GM12892 (cell line): ENCODE measurements at regions not wholly inside any gene's neighbourhood (a gene's known extent, or its start where the extent isn't known, plus 50 kb on each side); places are given as distances from the start of the nearest gene placed in this dataset.

Experiments
- POLR2A ChIP-seq: IDR thresholded peaks from 2 replicates; pipeline ENCODE4 v1.6.1; 2011; ENCODE audit warnings: low read depth, low read length, control low read depth
- POLR2AphosphoS5 ChIP-seq: IDR thresholded peaks from 2 replicates; pipeline ENCODE4 v1.6.1; 2011; ENCODE audit warnings: low read depth, low read length, control low read depth
- TAF1 ChIP-seq: IDR thresholded peaks from 2 replicates; pipeline ENCODE4 v1.6.1; 2011; ENCODE audit warnings: low read depth, mild to moderate bottlenecking, control low read depth, low read length, borderline replicate concordance

DNA sequence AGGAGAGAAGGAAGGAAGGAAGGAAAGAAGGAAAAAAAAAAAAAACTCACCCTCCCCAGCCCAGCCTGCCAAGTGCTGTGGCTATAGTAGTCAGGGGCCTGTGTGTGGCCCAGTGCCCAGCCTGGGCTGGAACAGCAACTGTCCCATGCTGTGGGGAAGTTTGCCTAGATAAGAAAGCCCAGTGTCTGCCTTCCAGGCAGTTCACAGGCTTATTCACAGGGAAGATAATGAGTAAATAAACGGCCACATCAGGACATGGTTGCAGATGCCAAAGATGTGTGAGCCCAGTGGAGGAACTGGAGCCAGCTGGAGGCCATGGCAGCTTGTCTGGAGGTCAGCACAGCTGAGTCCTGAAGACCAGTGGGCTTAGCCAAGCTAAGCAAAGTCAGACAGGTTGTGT lies 132.4 kb upstream of the FOXK1 start:
- TF ChIP-seq POLR2A (no peak), POLR2AphosphoS5 (no peak), TAF1 (no peak)
